ENCODE measurements at regions not wholly inside any gene's neighbourhood (a gene's known extent, or its start where the extent isn't known, plus 50 kb on each side); places are given as distances from the start of the nearest gene placed in this dataset.

DNA sequence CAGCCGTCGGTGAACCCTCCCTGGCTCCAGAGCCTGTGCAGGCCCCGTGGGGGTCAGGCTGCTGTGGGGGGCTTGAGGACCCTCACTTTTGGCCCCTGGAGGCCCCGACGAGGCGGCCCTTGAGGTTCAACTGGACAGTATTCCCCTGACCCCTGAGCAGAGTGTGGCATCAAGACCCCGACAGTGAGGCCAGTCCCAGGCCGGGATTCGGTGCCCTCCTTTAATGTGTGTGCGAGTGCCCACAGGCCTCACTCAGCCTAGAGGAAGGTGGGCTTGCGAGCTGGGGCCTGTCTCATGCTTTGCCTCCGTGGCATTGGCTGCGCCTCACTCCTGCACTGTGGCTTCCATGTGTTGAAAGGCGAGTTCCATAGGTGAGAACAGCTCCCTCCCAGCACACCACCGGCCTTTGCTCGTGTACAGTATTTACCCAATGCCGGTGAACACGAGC lies 94.5 kb downstream of the METRNL start:
- no peak overlapping the region for H3K4me3 ChIP-seq (ENCODE audit: low read depth, low read length)
- TF ChIP-seq MYC (IDR thresholded peaks at IDR 0.05; ENCODE audit: low read depth, low read length) (no peak), MAX (IDR thresholded peaks at IDR 0.05; ENCODE audit: low read depth, low read length) (no peak), POLR2A (IDR thresholded peaks at IDR 0.05; ENCODE audit: extremely low read depth, insufficient read length) (no peak)
- TF ChIP-seq, protein P1, sequence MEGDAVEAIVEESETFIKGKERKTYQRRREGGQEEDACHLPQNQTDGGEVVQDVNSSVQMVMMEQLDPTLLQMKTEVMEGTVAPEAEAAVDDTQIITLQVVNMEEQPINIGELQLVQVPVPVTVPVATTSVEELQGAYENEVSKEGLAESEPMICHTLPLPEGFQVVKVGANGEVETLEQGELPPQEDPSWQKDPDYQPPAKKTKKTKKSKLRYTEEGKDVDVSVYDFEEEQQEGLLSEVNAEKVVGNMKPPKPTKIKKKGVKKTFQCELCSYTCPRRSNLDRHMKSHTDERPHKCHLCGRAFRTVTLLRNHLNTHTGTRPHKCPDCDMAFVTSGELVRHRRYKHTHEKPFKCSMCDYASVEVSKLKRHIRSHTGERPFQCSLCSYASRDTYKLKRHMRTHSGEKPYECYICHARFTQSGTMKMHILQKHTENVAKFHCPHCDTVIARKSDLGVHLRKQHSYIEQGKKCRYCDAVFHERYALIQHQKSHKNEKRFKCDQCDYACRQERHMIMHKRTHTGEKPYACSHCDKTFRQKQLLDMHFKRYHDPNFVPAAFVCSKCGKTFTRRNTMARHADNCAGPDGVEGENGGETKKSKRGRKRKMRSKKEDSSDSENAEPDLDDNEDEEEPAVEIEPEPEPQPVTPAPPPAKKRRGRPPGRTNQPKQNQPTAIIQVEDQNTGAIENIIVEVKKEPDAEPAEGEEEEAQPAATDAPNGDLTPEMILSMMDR (IDR thresholded peaks at IDR 0.05; ENCODE audit: low read depth, low read length), result no peak
- no peak for DNase-seq (ENCODE audit: low read depth)

- H3K4me3 ChIP-seq (ENCODE audit: low read depth, low read length), result no peak overlapping the region
- DNase-seq (ENCODE audit: low read depth), result peak; percentile 70
- TF ChIP-seq POLR2A (IDR thresholded peaks at IDR 0.05; ENCODE audit: extremely low read depth, insufficient read length), result no peak
- TF ChIP-seq, protein P1 (IDR thresholded peaks at IDR 0.05; ENCODE audit: low read depth, low read length), result peak; percentile 7
Observed at GRCh38 chr17:83174362-83175118, 95.1 kb downstream of the METRNL start.

- H3K4me3 ChIP-seq (ENCODE audit: low read depth, low read length), result no peak overlapping the region
- TF ChIP-seq MYC (IDR thresholded peaks at IDR 0.05; ENCODE audit: low read depth, low read length), result no peak
- TF ChIP-seq, protein P1 (IDR thresholded peaks at IDR 0.05; ENCODE audit: low read depth, low read length), result no peak
- no peak for TF ChIP-seq MAX (IDR thresholded peaks at IDR 0.05; ENCODE audit: low read depth, low read length)
- TF ChIP-seq POLR2A (IDR thresholded peaks at IDR 0.05; ENCODE audit: extremely low read depth, insufficient read length), result no peak
- no peak for DNase-seq (ENCODE audit: low read depth)
Observed at GRCh38 chr17:83175119-83175821, 95.9 kb downstream of the METRNL start.

GRCh38 chr17:83175822-83176622 lies 96.6 kb downstream of the METRNL start:
- DNase-seq (ENCODE audit: low read depth), result no peak
- TF ChIP-seq MAX (IDR thresholded peaks at IDR 0.05; ENCODE audit: low read depth, low read length) (no peak), POLR2A (IDR thresholded peaks at IDR 0.05; ENCODE audit: extremely low read depth, insufficient read length) (no peak), MYC (IDR thresholded peaks at IDR 0.05; ENCODE audit: low read depth, low read length) (no peak)
- TF ChIP-seq, protein P1 (IDR thresholded peaks at IDR 0.05; ENCODE audit: low read depth, low read length), result no peak
- no peak overlapping the region for H3K4me3 ChIP-seq (ENCODE audit: low read depth, low read length)

- TF ChIP-seq POLR2A (IDR thresholded peaks at IDR 0.05; ENCODE audit: extremely low read depth, insufficient read length) (no peak), MYC (IDR thresholded peaks at IDR 0.05; ENCODE audit: low read depth, low read length) (no peak), MAX (IDR thresholded peaks at IDR 0.05; ENCODE audit: low read depth, low read length) (no peak)
- TF ChIP-seq, protein P1 (IDR thresholded peaks at IDR 0.05; ENCODE audit: low read depth, low read length), result no peak
- DNase-seq (ENCODE audit: low read depth), result no peak
- no peak overlapping the region for H3K4me3 ChIP-seq (ENCODE audit: low read depth, low read length)
Observed at GRCh38 chr17:83176623-83177583, 97.5 kb downstream of the METRNL start.
